GM13976 (cell line): ENCODE measurements at regions not wholly inside any gene's neighbourhood (a gene's known extent, or its start where the extent isn't known, plus 50 kb on each side); places are given as distances from the start of the nearest gene placed in this dataset.

Experiments
- DNase-seq: peaks from one replicate; pipeline ENCODE4 v3.0.0; 2012; ENCODE audit warnings: low spot score
- CTCF ChIP-seq: IDR thresholded peaks from 2 replicates; pipeline ENCODE4 v1.5.1; 2012; ENCODE audit warnings: borderline replicate concordance, mild to moderate bottlenecking; ENCODE audit not compliant: insufficient read depth; ENCODE audit errors: extremely low read depth, missing control alignments, control extremely low read depth
- in situ Hi-C: fragments of 300-500 bp; cut with MboI; formaldehyde crosslinking; loops from one replicate; pipeline ENCODE4 v1.12.0; 2022; ENCODE audit warnings: low sequenced_read_pairs, mixed read lengths, inconsistent platforms; ENCODE audit not compliant: unreplicated experiment

GRCh38 chr4:31692399-31692940 is 972.3 kb downstream of the PCDH7 start:
- no peak for DNase-seq
- no peak for TF ChIP-seq CTCF
- in situ Hi-C loops, result no loop called here

GRCh38 chr4:31701256-31701655 is 981.1 kb downstream of the PCDH7 start:
- no peak for DNase-seq
- TF ChIP-seq CTCF, result no peak
- in situ Hi-C loops, result no loop called here

- no peak for DNase-seq
- TF ChIP-seq CTCF, result no peak
- in situ Hi-C loops, result no loop called here
Measured at GRCh38 chr4:31702326-31702725, 982.2 kb downstream of the PCDH7 start.

- no peak for TF ChIP-seq CTCF
- DNase-seq, result no peak
- in situ Hi-C loops, result no loop called here
Measured at GRCh38 chr4:31714238-31714637, 994.1 kb downstream of the PCDH7 start.

GRCh38 chr4:31715302-31715701 is 995.1 kb downstream of the PCDH7 start:
- in situ Hi-C loops, result no loop called here
- TF ChIP-seq CTCF, result no peak
- no peak for DNase-seq

GRCh38 chr4:31727030-31727429 is 1006.9 kb downstream of the PCDH7 start:
- no peak for DNase-seq
- TF ChIP-seq CTCF, result no peak
- in situ Hi-C loops, result no loop called here

- in situ Hi-C loops, result no loop called here
- no peak for TF ChIP-seq CTCF
- no peak for DNase-seq
Measured at GRCh38 chr4:31735004-31735403, 1014.8 kb downstream of the PCDH7 start.
